Left colon (tissue), 2 donors: ENCODE measurements at regions not wholly inside any gene's neighbourhood (a gene's known extent, or its start where the extent isn't known, plus 50 kb on each side); places are given as distances from the start of the nearest gene placed in this dataset.
"Not testable (repeated sequence)": the region's sequence is repeated elsewhere in the genome, so short reads cannot be mapped to it uniquely, and the experiment has no call there.

Experiments
- ATAC-seq: fragments of 200-7000 bp; cut with Tn5 transposase; one replicate; pipeline ENCODE4 v1.9.1; 2020; ENCODE audit warnings: mild to moderate bottlenecking, moderate library complexity
- DNase-seq, 2 donors: peaks; one replicate each; pipeline ENCODE4 v3.0.0-alpha.2; 2020
- intact Hi-C, 2 donors: fragments of 100-400 bp; cut with DNase I in 1 of 2; cut with micrococcal nuclease in 1 of 2; formaldehyde crosslinking; loops; one replicate each; pipeline versions ENCODE4 v1.11.2 to v1.14.0; 2022; cut with DNase I, micrococcal nuclease
- donor health status: DM: no; HTN: no; CAD: no.
- donor health status: DM: yes; HTN: yes; CAD: no.

DNA sequence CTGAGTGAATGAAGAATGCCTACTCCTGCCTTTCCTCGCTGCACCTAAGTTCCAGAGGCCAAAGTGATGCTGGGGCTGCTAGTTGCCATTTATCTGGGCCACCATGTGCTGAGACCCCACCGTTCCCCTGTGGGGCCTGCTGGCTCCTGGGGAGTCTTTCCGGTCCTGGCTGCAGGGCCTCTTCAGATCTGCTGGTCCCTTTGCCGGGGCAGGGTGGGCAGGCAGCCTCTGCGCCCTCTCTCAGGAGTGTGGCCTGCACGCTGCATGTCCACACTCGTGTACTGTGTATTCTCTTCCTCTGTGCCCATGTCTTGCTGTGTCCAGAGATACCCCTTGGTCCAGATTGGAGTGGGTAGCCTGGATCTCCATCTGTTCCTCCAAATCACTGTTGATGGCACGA lies 151.8 kb upstream of the MED13 start:
- intact Hi-C loops = no loop called here
- no peak for DNase-seq
- ATAC-seq = no peak

GRCh38 chr17:62215891-62216290 lies 150.8 kb upstream of the MED13 start:
- DNase-seq, ATAC-seq, intact Hi-C loops: not testable (repeated sequence)

- DNase-seq (no peak), ATAC-seq (no peak)
- intact Hi-C loops = no loop called here
Observed at GRCh38 chr17:62206550-62206949, 141.5 kb upstream of the MED13 start.

DNA sequence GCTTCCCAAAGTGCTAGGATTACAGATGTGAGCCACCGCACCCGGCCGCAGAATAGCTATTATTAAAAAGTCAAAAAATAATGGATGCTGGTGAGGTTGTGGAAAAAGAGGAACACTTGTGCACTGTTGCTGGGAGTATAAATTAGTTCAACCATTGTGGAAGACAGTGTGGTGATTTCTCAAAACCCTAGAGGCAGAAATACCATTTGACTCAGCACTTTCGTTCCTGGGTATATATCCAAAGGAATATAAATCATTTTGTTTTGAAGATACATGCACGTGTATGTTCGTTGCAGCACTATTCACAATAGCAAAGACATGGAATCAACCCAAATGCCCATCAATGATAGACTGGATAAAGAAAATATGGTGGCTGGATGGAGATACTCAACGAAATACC lies 132.1 kb upstream of the MED13 start:
- intact Hi-C loops, ATAC-seq, DNase-seq: not testable (repeated sequence)

DNA sequence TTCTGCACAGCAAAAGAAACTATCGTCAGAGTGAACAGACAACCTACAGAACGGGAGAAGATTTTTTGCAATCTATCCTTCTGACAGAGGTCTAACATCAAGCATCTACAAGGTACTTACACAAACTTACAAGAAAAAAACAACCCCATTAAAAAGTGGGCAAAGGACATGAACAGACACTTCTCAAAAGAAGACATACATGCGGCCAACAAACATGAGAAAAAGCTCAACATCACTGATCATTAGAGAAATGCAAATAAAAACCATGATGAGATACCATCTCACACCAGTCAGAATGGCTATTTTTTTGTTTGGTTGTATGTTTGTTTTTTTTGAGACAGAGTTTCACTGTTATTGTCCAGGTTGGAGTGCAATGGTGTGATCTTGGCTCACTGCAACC lies 131.5 kb upstream of the MED13 start:
- ATAC-seq, DNase-seq, intact Hi-C loops: not testable (repeated sequence)

- ATAC-seq (no peak), DNase-seq (no peak)
- intact Hi-C loops = no loop called here
Observed at GRCh38 chr17:62194401-62194800, 129.3 kb upstream of the MED13 start.

- intact Hi-C loops = no loop called here
- ATAC-seq (no peak), DNase-seq (no peak)
Observed at GRCh38 chr17:62193249-62193648, 128.2 kb upstream of the MED13 start.

DNA sequence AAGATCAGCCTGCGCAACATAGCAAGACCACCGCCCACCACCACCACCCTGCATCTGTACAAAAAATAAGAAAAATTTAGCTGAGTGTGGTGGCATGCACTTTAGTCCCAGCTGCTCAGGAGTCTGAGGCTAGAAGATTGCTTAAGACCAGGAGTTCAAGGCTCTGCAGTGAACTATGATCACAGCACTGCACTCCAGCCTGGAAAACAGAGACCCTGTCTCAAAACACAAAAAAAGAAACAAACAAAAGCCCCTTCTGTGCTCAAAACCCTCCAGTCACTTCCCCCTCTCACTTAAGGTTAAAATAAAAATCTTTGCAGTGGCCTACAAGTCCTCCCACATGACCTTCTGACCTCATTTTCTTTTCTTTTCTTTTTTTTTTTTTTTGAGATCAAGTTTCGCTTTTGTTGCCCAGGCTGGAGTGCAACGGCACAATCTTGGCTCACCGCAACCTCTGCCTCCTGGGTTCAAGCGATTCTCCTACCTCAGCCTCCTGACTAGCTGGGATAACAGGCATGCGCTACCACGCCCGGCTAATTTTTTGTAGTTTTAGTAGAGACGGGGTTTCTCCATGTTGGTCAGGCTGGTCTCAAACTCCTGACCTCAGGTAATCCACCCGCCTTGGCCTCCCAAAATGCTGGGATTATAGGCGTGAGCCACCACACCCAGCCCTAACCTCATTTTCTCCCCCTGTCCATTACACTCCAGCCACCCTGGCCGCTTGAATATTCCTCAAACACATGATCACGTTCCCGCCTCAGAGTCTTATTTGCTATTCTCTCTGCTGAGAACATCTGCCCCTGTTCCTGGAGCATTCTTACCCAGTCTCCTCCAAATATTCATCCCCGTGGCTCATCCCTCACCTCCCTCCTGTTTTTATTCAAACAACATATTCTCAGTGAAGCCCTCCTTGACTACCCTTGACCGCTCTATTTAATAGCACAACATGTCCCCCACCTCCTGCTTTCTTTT lies 126.6 kb upstream of the MED13 start:
- ATAC-seq = no peak
- DNase-seq = no peak
- intact Hi-C loops = no loop called here

- DNase-seq (no peak), ATAC-seq (peak; percentile 5)
- intact Hi-C loops = no loop called here
Observed at GRCh38 chr17:62189377-62189776, 124.3 kb upstream of the MED13 start.

DNA sequence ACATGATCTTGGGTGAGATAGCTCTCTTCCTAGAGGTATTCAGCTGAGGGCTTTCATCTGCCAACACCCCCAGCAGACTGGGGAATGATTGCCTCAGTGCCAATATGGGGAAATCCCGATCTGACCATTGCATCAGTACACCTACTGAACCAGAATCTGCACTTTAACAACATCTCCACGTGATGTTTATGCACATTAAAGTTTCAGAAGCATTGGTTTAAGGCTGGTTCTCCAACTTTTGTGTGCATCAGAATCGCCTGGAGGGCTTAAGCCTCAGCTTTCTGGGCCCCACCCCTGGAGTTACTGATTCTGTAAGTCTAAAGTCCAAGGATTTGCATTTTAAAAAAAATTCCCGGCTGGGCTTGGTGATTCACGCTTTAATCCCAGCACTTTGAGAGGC lies 123.6 kb upstream of the MED13 start:
- intact Hi-C loops = no loop called here
- ATAC-seq (peak; percentile 92), DNase-seq (peak; percentile 51 to 62)

DNA sequence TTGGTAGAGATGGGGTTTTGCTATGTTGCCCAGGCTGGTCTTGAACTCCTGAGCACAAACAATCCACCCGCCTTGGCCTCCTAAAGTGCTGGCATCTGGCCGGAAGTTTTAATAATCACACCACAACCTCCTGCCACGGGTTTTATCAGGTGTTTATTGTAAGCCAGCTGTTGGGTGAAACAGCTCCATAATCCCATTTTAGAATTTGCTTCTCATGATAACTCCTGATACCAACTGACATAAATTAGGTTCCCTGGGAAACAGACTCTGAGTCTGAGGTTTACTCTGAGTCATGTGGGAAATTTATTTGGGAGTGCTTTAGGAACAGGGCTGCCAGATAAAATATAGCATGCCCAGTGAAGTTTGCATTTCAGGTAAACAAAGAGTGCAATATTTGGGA lies 122.6 kb upstream of the MED13 start:
- peak; percentile 53 for ATAC-seq
- peak in 1 of 2 donors; percentile 29 for DNase-seq
- intact Hi-C loops = no loop called here

DNA sequence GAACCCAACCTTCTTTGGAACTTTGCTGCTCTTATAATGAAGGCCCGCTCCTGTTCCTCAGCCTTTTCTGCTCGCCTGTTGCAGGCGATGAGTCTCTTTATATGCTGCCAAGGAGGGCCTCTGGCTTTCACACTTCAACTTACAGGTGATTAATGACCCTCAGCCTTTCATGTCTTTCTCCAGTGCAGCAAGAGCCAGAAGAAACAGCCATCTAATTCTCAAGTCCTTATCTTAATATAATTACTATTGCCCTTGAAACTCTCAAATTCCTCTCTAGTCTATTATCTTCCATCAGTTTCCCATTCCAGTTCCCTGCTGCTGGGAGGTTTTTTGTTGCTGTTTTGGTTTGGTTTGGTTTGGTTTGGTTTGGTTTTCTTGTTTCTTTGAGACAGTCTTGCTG lies 121.8 kb upstream of the MED13 start:
- intact Hi-C loops = no loop called here
- DNase-seq = no peak
- ATAC-seq = no peak

GRCh38 chr17:62180772-62181171 lies 115.7 kb upstream of the MED13 start:
- intact Hi-C loops = no loop called here

GRCh38 chr17:62179525-62180161 lies 114.6 kb upstream of the MED13 start:
- ATAC-seq = peak; percentile 99
- DNase-seq = peak in 1 of 2 donors; percentile 44
- intact Hi-C loops = no loop called here

More at GRCh38 chr17:62180772-62181171, 115.7 kb upstream of the MED13 start:
- ATAC-seq (no peak), DNase-seq (no peak)

DNA sequence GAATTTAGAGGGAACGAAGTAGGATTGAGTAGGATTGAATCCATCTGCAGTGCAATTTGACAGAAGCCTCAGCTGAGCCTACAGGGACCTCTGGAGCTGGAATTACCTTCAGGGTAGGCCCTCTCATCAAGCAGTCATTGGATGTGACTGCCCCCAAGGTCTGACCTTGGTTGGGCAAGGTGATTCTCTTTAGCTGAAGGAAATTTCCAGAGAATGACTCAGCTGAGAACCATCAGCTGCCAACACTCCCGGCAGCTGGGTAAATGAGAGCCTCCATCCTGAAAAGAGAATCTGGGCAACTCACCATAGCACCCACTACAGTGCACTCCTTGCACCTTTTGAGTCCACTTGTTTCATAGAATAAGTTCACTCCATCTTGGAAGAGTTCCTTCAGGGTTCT lies 113.5 kb upstream of the MED13 start:
- intact Hi-C loops = no loop called here
- peak; percentile 26 for ATAC-seq
- DNase-seq = no peak

DNA sequence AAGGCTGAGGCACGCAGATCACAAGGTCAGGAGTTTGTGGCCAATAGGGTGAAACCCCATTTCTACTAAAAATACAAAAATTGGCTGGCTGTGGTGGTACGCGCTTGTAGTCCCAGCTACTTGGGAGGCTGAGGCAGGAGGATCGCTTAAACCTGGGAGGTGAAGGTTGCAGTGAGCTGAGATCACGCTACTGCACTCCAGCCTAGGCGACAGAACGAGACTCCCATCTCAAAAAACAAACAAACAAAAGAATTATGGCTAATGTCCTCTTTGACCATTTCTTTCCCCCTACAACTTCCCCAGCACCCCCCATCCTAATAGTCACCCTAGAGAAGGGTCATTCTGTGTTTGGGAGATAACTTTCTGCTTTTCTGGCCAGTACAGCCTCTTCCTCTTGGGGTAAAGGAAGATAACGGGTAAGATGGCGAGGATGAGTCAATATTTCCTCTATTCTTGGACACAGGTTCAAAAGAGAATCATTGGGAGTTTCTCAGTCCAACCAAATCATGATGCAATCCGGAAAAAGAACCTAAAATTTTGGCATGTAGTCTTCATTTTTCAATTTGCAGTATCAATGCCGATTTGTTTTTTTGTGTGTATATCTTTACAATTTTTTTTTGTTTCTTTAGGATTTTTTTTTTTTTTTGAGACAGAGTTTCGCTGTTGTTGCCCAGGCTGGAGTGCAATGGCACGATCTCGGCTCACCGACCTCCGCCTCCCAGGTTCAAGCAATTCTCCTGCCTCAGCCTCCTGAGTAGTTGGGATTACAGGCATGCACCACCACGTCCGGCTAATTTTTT lies 107.6 kb upstream of the MED13 start:
- ATAC-seq = no peak

DNA sequence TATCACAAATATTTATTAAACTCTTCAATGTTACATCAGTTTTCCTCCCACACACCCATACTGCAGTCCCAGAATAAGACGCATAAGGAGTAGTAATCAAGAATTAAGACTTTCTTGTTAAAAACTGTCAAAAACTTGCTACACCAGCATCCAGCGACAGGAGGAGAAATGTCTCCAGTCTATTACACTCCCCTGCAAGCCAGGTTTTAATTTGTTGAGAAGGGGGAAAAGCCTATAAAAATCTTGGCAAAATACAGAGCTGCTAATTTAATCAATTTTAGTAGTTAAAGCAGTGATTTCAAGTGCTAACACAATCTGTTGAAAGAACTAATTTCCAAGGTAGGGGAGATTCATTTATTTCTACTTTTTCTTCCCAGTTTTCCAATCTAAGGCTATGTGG lies 102.0 kb upstream of the MED13 start:
- ATAC-seq = no peak
- DNase-seq = no peak
- intact Hi-C loops = no loop called here

More for the DNA sequence above, 107.6 kb upstream of the MED13 start:
- intact Hi-C loops = no loop called here
- no peak for DNase-seq

DNA sequence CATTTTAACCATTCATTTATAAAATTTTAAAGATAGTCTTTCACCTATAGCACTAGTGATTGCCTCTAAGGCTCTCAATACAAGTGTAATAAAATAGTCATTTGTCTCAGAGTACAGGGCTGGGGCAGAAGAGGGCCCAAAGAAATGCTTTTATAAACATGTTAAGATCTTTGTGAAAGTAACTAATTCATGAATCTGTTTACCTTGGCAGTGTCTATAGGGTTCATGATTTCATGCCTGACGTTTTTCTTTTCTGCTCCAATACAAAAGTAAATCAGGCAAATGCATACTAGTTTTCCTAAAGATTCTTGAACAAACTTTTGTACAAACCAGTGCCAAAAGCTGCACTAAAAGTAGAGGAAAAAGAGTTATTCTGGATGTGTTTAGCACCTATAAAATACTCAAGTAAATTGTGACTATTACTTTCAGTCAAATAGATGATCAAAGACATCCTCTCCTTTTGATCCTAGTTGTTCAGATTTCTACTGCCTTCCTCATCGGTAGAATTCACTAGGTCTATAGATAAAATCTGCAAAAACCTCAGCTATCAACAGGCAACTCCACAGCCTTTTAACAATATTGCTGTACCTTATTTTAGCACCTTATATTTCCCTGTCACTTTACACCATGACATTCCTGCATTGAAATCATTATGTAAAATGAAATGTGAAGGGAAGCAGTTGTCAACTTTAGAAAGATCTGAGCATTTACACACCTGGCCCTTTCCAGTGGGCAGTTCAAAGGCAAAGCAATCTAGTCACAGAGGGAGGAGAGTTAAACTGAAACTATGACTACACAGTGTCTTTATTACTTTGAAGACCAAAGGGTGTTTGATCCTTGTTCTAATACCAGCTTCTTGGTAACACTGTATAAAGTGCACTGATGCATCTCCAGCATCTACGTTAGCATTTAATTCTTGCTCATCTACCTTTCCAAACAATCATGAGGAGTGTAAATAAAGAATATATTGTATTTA lies 100.0 kb upstream of the MED13 start:
- ATAC-seq (peak; percentile 78), DNase-seq (no peak)
- intact Hi-C loops = no loop called here
